ENCODE measurements at regions not wholly inside any gene's neighbourhood (a gene's known extent, or its start where the extent isn't known, plus 50 kb on each side); places are given as distances from the start of the nearest gene placed in this dataset.

GRCh38 chr2:78034706-78035105 lies 512.5 kb upstream of the LRRTM4 start:
- no peak for DNase-seq

- DNase-seq, result no peak
Measured at GRCh38 chr2:78035804-78036203, 513.6 kb upstream of the LRRTM4 start.

GRCh38 chr2:78051480-78051879 lies 529.3 kb upstream of the LRRTM4 start:
- no peak for DNase-seq

GRCh38 chr2:78056976-78057375 lies 534.8 kb upstream of the LRRTM4 start:
- DNase-seq, result no peak

- no peak for DNase-seq
Measured at GRCh38 chr2:78061301-78061700, 539.1 kb upstream of the LRRTM4 start.

GRCh38 chr2:78061732-78062131 lies 539.6 kb upstream of the LRRTM4 start:
- DNase-seq, result no peak

- no peak for DNase-seq
Measured at GRCh38 chr2:78063246-78064020, 541.3 kb upstream of the LRRTM4 start.

GRCh38 chr2:78065366-78065765 lies 543.2 kb upstream of the LRRTM4 start:
- DNase-seq, result no peak

- no peak for DNase-seq
Measured at GRCh38 chr2:78068808-78069207, 546.6 kb upstream of the LRRTM4 start.

GRCh38 chr2:78070693-78071092 lies 548.5 kb upstream of the LRRTM4 start:
- no peak for DNase-seq

- DNase-seq, result no peak
Measured at GRCh38 chr2:78077633-78078032, 555.5 kb upstream of the LRRTM4 start.

GRCh38 chr2:78082555-78082954 lies 560.4 kb upstream of the LRRTM4 start:
- no peak for DNase-seq

GRCh38 chr2:78093436-78093835 lies 571.3 kb upstream of the LRRTM4 start:
- no peak for DNase-seq

- DNase-seq, result no peak
Measured at GRCh38 chr2:78109272-78109671, 587.1 kb upstream of the LRRTM4 start.

GRCh38 chr2:78115291-78115690 lies 593.1 kb upstream of the LRRTM4 start:
- no peak for DNase-seq

- no peak for DNase-seq
Measured at GRCh38 chr2:78118037-78118436, 595.9 kb upstream of the LRRTM4 start.

GRCh38 chr2:78120275-78120674 lies 598.1 kb upstream of the LRRTM4 start:
- DNase-seq, result no peak

- DNase-seq, result no peak
Measured at GRCh38 chr2:78125042-78125441, 602.9 kb upstream of the LRRTM4 start.

GRCh38 chr2:78127424-78127823 lies 605.2 kb upstream of the LRRTM4 start:
- DNase-seq, result no peak

GRCh38 chr2:78132391-78133370 lies 610.5 kb upstream of the LRRTM4 start:
- no peak for DNase-seq

- DNase-seq, result no peak
Measured at GRCh38 chr2:78145395-78145996, 623.3 kb upstream of the LRRTM4 start.

- DNase-seq, result no peak
Measured at GRCh38 chr2:78145997-78146722, 624.0 kb upstream of the LRRTM4 start.

GRCh38 chr2:78147466-78147865 lies 625.3 kb upstream of the LRRTM4 start:
- no peak for DNase-seq

Data from activated gamma-delta T cell (primary cell).